ENCODE measurements at regions not wholly inside any gene's neighbourhood (a gene's known extent, or its start where the extent isn't known, plus 50 kb on each side); places are given as distances from the start of the nearest gene placed in this dataset.
"Not testable (repeated sequence)": the region's sequence is repeated elsewhere in the genome, so short reads cannot be mapped to it uniquely, and the experiment has no call there.

- DNase-seq: no peak
These were observed 286.8 kb downstream of the AEBP2 start for GRCh38 chr12:19726122-19726521.

GRCh38 chr12:19726592-19726991 is 287.3 kb downstream of the AEBP2 start:
- DNase-seq: no peak

DNA sequence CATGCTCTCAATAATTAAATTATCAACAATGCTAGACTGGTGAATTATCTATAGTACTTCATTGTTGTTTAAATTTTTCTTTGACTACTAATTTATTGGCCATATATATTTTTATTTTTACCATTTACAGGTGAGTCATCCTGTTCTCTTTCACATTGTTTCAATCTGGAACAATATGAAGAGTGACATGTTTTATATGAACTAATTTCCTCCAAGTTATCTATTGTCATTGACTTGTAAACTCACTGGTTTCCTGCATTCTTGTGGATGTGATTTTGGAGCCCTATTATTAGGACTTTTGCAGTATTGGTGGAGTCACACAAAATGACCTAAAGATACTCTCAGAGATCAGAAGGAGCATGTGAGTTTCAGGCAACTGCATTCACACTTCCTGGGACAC is 297.7 kb downstream of the AEBP2 start:
- no peak for DNase-seq

- DNase-seq: peak; percentile 51
These were observed 300.0 kb downstream of the AEBP2 start for GRCh38 chr12:19739195-19739776.

DNA sequence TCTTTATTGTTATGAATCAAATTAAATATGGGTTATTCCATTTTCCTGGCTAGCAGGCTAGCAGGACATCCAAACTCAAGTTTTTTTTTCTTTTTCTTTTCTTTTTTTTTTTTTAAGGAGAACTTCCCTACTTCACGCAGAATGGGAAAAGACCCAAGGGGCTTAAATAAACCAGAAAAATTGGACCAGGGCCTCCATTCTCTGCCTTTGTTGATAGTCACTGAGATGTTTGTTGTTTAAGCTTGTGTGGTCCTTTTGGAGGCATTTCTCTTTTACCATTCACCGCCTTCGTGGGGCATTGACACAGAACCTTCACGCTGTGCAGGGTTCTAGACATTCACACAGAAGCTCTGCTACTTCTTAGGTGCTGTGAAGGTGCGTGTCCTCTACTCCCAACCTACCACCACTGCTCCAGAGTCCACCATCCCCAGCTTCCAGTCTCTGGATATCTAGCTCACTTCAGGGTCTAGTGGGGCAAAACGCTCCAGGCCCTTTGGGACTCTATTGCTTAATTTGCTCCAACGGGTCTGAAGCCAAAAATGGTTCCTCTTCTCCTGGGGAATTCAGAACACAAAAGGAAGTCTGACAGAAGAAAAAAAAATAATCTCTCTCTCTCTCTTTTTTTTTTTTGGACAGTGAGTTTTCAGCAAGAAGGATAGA is 301.3 kb downstream of the AEBP2 start:
- no peak for DNase-seq

DNA sequence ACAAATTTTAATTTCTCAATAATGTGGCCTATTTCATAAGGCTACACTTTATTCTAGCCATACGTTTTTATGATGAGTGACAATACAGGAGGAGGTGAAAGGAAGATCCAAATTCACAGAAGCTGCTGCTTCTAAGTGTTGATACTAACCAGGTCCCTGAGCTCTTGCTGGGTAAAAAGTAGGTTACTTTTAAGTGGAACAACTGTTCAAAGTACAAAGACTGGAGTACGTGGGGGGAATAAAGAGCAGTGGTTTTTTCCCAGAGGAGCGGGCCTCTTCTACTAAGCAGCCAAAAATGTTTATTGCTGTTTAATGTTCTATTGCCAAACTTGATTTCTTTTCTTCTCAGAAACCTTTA is 301.8 kb downstream of the AEBP2 start:
- DNase-seq: no peak

GRCh38 chr12:19744705-19745218 is 305.5 kb downstream of the AEBP2 start:
- peak; percentile 41 for DNase-seq

- no peak for DNase-seq
These were observed 307.2 kb downstream of the AEBP2 start for GRCh38 chr12:19746471-19746870.

- no peak for DNase-seq
These were observed 310.7 kb downstream of the AEBP2 start for GRCh38 chr12:19749906-19750574.

DNA sequence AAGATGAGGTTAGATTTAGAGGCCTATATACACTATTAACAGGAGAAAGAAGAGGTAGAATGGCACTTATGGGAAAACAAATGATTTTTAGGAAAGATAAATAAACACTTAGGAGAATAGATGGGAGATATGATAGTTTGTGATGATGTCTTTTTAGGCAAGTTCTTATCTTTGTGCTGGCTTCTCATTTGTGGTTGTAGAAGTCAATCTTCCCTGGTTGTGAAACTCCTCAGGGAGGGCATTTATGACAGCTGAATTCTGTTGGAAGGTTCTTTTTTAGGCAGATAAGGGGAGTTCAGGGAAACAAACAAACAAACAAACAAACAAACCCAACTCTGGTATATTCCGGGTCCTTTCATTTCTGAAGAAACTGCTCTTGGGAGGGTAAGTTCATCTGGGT is 311.8 kb downstream of the AEBP2 start:
- DNase-seq: no peak

GRCh38 chr12:19752712-19753111 is 313.4 kb downstream of the AEBP2 start:
- no peak for DNase-seq

- no peak for DNase-seq
These were observed 315.8 kb downstream of the AEBP2 start for GRCh38 chr12:19755136-19755535.

DNA sequence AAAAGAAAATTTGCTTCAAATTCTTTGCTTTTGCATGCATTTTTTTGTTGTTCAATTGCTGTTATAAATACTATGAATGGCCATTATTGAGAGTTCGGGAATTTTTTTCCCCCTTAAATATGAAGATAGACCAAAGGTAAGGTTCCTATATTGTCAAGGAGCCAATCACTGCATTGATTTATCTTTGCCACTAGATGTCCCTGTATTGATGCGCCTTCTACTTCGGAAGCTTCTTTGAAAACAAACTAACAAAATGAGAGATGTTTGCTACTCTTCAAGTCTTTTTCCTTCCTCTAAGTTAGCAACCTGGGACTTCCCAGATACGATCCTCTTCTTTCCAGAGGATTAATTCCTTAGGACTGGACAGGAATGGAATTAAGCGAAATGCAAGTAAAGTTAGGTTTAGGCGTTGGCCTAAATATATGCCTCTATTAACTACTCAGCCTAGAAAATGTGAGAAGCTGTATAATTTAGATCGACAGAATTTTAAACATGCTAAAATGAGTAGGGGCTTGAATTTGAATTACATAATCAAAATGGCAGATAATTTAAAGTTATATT is 318.1 kb downstream of the AEBP2 start:
- peak; percentile 67 for DNase-seq

DNA sequence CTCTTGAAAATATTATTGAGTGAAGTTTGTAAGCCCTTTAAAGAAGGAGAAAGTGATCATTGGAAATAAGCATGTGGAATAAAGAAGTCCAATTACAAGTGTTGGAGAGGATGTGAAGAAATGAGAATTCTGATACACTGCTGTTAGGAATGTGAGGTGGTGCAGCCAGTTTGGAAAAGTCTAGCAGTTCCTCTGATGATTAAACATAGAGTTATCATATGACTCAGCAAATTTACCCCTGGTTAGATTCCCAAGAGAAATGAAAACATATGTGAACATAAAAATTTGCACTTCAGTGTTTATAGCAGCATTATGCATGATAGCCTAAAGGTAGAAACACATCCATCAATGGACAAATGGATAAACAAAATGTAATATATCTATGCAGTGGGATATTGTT is 319.9 kb downstream of the AEBP2 start:
- DNase-seq: peak; percentile 85

- peak; percentile 50 for DNase-seq
These were observed 321.3 kb downstream of the AEBP2 start for GRCh38 chr12:19760611-19761010.

DNA sequence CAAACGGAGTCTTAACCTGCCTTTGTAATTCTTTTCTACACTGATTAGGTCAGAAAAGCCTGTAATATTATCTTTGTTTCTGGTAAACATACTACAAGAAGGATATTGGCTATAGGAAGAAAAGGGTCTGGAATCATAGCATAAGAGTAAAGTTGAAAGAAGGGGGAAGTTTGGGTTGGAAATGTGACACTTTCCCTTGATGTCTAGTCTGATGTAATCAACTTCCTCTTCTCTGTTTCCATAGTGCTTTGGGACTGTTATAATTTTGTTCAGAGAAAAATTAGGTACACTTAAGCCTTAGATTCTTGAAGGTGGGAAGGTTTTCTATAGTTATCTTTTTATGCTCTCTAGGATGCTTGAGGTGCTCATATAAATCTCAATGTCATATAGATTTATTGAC is 322.2 kb downstream of the AEBP2 start:
- DNase-seq: no peak

DNA sequence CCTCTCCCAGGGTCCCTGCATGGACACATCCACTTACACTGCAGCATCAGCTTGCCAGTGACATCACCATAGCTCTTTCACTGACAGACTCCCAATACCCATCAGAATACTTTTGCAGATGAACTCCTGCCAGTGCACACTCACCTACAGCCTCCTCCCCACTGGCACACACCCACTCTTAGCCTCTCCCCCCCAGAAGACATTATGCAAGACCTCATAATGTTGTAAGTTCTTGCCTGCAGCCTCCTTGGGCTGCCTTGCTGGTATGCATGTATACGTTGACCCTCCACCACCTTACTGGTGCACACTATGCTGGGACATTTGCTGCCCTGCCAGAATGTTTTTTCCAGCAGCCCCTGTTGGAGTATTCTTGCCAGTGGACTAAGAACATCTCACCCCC is 324.2 kb downstream of the AEBP2 start:
- no peak for DNase-seq

GRCh38 chr12:19764408-19764807 is 325.1 kb downstream of the AEBP2 start:
- DNase-seq: peak; percentile 42

DNA sequence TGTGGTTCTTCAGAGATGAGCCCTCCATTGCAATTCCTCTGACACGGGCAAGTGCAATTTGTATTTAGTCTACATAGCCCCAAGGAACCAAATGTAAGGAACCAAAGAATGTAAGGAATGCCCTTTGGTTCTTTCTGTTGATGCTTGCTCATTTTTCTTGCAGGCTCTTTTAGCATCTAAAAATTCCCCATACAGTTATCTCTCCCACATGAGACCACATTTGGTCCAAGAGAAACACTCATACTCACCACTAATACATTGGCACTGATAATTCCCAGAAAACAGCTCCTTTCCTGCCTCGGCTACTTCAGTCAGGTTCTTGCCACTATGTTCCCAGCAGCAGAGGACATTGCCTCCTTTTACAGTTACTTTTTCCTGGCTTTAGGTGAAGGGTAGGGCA is 332.6 kb downstream of the AEBP2 start:
- peak; percentile 10 for DNase-seq

GRCh38 chr12:19772776-19773175 is 333.5 kb downstream of the AEBP2 start:
- DNase-seq: no peak

DNA sequence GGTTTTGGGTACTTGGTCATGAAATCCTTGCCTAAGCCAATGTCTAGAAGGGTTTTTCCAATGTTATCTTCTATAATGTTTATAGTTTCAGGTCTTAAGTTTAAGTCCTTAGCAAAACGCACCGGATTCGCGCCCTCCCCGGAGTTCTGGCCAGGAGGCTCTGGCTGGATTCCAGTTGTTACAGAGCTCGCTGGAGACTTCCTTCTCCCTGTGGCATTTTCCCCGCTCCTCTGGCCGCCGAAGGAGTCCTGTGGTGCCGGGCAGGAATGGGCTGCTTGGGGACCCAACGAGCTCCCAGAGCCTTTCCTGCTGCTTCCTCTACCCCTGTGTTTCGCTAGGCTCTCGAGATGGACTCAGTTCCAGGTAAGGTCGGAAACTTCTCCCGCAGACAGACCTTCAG is 335.9 kb downstream of the AEBP2 start:
- no peak for DNase-seq

DNA sequence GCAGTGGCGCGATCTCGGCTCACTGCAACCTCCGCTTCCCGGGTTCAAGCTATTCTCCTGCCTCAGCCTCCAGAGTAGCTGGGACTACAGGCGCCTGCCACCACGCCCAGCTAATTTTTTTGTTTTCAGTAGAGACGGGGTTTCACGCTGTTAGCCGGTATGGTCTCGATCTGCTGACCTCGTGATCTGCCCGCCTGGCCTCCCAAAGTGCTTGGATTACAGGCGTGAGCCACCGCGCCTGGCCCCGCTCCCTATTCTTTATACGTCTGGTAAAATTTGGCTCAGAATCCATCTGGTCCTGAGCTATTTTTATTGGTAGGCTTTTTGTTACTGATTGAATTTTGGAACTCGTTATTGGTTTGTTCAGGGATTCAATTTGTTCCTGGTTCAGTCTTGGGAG is 336.7 kb downstream of the AEBP2 start:
- not testable (repeated sequence) for DNase-seq

DNA sequence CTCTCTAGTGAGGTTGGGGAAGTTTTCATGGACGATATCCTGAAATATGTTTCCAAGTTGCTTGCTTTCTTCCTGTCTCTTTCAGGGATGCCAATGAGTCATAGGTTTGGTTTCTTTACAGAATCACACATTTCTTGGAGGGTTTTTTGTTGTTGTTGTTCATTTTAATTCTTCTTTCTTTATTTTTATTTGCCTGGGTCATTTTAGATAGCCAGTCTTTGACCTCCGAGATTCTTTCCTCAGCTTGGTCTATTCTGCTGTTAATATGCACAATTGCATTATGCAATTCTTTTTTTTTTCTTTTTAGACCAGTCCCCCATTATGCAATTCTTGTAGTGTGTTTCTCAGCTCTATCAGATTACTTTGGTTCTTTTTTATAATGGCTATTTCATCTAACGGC is 338.9 kb downstream of the AEBP2 start:
- DNase-seq: peak; percentile 26

- DNase-seq: no peak
These were observed 339.5 kb downstream of the AEBP2 start for GRCh38 chr12:19778797-19779196.

Data from HCEC 1CT (cell line).